ENCODE measurements at regions not wholly inside any gene's neighbourhood (a gene's known extent, or its start where the extent isn't known, plus 50 kb on each side); places are given as distances from the start of the nearest gene placed in this dataset.

- TF ChIP-seq POLR2AphosphoS5 (IDR thresholded peaks at IDR 0.05; ENCODE audit: low read depth) (no peak), EZH2 (IDR thresholded peaks at IDR 0.05; ENCODE audit: low read depth, unreplicated experiment) (no peak), EZH2phosphoT487 (IDR thresholded peaks at IDR 0.05; ENCODE audit: unreplicated experiment) (no peak), CREB1 (CRISPR knock-in tag; IDR thresholded peaks at IDR 0.05; ENCODE audit: low read depth) (no peak)
- TF ChIP-seq, protein P1, sequence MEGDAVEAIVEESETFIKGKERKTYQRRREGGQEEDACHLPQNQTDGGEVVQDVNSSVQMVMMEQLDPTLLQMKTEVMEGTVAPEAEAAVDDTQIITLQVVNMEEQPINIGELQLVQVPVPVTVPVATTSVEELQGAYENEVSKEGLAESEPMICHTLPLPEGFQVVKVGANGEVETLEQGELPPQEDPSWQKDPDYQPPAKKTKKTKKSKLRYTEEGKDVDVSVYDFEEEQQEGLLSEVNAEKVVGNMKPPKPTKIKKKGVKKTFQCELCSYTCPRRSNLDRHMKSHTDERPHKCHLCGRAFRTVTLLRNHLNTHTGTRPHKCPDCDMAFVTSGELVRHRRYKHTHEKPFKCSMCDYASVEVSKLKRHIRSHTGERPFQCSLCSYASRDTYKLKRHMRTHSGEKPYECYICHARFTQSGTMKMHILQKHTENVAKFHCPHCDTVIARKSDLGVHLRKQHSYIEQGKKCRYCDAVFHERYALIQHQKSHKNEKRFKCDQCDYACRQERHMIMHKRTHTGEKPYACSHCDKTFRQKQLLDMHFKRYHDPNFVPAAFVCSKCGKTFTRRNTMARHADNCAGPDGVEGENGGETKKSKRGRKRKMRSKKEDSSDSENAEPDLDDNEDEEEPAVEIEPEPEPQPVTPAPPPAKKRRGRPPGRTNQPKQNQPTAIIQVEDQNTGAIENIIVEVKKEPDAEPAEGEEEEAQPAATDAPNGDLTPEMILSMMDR (conservative IDR thresholded peaks at IDR 0.05; ENCODE audit: low read depth in 2 of 2) = no peak
- TF ChIP-seq, protein P2, sequence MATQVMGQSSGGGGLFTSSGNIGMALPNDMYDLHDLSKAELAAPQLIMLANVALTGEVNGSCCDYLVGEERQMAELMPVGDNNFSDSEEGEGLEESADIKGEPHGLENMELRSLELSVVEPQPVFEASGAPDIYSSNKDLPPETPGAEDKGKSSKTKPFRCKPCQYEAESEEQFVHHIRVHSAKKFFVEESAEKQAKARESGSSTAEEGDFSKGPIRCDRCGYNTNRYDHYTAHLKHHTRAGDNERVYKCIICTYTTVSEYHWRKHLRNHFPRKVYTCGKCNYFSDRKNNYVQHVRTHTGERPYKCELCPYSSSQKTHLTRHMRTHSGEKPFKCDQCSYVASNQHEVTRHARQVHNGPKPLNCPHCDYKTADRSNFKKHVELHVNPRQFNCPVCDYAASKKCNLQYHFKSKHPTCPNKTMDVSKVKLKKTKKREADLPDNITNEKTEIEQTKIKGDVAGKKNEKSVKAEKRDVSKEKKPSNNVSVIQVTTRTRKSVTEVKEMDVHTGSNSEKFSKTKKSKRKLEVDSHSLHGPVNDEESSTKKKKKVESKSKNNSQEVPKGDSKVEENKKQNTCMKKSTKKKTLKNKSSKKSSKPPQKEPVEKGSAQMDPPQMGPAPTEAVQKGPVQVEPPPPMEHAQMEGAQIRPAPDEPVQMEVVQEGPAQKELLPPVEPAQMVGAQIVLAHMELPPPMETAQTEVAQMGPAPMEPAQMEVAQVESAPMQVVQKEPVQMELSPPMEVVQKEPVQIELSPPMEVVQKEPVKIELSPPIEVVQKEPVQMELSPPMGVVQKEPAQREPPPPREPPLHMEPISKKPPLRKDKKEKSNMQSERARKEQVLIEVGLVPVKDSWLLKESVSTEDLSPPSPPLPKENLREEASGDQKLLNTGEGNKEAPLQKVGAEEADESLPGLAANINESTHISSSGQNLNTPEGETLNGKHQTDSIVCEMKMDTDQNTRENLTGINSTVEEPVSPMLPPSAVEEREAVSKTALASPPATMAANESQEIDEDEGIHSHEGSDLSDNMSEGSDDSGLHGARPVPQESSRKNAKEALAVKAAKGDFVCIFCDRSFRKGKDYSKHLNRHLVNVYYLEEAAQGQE (IDR thresholded peaks at IDR 0.05; ENCODE audit: unreplicated experiment) = no peak
Observed at GRCh38 chr12:66931091-66931490, 252.2 kb upstream of the GRIP1 start.
